Suppressor macrophage treated with lipopolysaccharide for 1 hour (primary cell): ENCODE measurements at regions not wholly inside any gene's neighbourhood (a gene's known extent, or its start where the extent isn't known, plus 50 kb on each side); places are given as distances from the start of the nearest gene placed in this dataset.
"Not testable (repeated sequence)": the region's sequence is repeated elsewhere in the genome, so short reads cannot be mapped to it uniquely, and the experiment has no call there.

ENCODE experiments used
- DNase-seq, 3 donors: peaks; one replicate each; pipeline ENCODE4 v3.0.0-alpha.2; 2020 to 2022

DNA sequence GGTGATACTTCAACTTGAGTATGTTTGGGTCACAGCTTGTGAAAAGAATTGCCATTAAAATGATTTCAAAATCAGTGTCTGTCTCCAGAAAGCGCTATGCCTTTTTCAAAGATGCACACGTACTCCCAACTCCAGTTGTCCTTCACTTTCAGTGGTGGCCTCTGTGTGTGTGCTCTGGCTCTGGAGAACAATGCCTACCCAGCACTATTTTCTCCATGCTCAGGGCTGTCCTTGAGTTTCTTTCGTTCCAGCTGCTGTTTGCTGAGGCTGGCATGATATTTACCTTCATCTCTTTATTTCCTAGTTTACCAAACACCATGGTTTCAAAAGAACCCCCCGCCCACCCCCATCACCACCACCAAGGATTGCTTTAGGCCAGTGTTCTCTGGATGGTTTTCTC, 136.8 kb downstream of the QRSL1 start:
- no peak for DNase-seq

- DNase-seq: no peak
Measured at GRCh38 chr6:106765496-106765895, 136.1 kb downstream of the QRSL1 start.

DNA sequence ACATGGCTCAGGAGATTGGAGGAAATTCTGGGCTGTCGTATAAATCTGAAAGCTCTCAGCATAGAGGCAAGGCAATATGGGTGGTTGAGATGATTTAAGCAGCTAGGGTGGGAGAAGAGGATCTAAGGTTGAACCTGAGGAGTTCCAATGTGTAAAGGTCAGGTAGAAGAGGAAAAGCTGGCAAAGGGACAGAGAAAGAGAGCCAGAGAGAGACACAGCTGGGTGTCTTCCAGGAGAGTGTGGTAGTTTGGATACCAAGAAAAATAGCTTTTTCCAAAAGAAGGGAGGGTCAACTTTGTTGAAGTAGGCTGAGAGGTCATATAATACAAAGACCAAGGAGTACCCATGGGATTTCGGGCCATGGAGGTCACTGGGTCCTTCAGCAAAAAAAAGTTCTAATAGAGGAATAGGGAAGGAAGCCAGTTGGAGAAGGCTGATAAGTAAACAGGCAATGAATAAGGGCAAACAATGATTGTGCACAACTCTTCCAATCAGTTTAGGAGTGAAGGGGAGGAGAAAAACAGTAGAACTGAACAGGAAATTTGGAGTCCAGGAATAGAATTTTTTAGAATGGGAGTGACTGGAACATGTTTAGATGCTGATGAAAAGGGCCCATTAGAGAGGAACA, 135.1 kb downstream of the QRSL1 start:
- no peak for DNase-seq

DNA sequence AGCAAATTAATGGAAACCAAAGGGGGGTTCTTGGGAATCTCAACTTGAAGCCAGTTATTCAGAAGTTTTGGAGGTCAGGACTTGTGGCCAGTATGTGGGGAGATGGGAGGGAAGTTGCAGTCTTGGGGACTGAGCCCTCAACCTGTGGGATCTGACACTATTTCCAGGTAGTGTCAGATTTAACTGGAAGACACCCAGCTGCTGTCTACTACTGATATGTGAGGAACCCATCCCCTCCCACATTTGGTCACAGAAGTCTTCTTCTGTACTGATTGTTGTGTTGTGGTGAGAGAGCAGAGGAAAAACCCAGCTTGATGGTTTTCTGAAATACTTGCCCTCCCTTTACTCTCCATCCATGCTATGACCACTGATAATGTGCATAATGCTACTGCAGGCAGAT, 134.0 kb downstream of the QRSL1 start:
- no peak for DNase-seq

- DNase-seq: no peak
Measured at GRCh38 chr6:106761160-106761559, 131.8 kb downstream of the QRSL1 start.

- no peak for DNase-seq
Measured at GRCh38 chr6:106759112-106759511, 129.7 kb downstream of the QRSL1 start.

DNA sequence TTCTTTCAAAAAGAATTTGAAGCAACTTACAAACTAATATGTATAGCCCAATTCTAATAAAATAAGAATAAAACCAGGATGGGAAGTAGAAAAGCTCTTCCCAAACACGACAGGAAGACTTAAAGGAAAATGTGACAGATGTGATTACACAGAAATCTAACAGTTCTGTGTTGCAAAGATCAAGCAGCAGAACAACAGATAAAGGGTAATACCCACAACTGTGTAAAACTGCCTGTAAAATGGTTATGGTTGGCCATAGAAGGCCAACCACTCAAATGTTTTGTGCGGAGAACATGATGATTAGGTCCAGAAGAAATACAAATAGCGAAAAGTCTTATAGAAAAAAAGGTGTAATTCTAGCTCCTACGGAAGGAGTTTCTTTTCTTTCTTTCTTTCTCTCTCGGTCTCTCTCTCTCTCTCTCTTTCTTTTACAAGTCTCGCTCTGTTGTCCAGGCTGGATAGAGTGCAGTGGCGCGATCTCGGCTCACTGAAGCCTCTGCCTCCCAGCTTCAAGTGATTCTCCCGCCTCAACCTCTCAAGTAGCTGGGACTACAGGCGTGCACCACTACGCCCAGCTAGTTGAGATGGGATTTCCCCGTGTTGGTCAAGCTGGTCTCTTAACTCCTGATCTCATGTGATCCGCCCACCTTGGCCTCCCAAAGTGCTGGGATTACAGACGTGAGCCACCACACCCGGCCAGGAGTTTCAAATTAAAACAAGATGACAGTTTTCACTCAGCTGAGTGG, 128.5 kb downstream of the QRSL1 start:
- DNase-seq: no peak

- DNase-seq: no peak
Measured at GRCh38 chr6:106757267-106757666, 127.9 kb downstream of the QRSL1 start.

DNA sequence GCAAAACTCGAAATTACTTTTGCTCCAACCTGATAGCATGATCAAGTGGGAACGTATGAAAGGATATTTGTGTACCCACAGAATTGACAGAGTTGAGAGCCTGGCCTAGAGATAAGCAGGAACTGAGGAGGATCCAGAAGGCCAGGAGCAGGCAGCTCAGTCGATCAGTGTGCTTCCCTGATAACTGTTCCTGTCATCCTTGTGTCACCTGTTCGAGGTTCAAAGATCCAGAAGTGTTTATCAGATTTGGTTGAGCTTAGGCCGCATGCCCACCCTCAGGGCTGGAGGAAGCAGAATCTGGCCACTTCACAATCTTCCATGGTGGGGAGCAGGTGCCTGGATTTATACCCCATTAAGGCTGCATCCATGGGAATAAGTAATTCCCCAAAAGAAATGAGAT, 124.8 kb downstream of the QRSL1 start:
- no peak for DNase-seq

- DNase-seq: no peak
Measured at GRCh38 chr6:106752641-106753040, 123.3 kb downstream of the QRSL1 start.

DNA sequence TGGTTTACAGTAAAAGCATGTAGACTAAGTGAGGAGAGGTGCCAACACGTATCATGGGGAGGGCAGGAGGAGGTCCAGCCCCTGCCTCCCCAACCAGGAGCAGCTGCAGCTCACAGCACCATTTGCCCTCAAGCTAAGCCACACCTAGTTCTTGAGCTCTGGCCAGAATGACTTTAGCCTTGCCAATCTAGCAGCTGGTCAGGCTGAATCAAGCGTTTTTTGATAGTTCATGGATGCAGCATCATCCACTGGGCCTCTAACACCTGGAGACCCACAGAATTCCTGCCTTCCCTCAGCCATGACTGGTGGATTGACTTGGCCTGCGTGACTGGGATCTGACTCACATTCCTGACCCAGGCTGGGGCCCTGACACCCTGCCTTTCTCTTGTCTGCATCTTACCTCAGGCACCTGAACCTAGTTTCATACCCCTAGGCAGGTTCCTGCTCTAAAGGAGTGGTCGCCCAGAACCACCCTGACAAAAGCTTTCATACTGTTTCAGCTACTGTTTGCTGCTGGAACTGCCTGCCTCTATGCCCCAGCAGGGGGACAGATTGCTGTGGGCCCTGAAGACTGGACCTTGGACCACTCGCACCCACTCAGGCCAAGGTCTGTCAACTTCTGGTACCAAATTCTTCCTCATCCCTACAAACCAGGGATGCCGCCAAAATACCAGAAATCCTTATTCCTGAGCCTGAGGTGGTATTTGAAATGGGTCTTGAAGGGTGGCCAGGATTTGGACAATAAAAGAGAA, 122.3 kb downstream of the QRSL1 start:
- no peak for DNase-seq

GRCh38 chr6:106750946-106751345, 121.6 kb downstream of the QRSL1 start:
- no peak for DNase-seq

- no peak for DNase-seq
Measured at GRCh38 chr6:106750142-106750918, 121.0 kb downstream of the QRSL1 start.

DNA sequence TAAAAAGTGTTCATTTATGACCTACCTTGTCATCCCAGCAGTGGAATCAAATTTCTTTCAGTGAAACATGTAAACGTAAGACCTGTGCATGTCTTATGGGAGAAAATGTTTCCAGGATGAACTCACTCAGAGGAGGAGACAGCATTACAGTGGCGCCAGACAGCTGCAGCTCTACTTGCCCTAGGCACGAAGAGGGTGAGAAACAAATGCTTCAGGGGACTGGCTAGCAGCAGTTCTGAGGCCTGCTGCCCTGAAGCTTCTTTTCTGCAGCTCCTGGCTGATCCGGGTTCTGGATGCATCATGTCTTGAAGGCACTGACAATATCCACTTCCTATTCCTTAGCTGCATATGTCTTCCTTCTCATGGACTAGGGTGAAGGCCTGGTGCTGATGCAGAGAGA, 120.2 kb downstream of the QRSL1 start:
- no peak for DNase-seq

DNA sequence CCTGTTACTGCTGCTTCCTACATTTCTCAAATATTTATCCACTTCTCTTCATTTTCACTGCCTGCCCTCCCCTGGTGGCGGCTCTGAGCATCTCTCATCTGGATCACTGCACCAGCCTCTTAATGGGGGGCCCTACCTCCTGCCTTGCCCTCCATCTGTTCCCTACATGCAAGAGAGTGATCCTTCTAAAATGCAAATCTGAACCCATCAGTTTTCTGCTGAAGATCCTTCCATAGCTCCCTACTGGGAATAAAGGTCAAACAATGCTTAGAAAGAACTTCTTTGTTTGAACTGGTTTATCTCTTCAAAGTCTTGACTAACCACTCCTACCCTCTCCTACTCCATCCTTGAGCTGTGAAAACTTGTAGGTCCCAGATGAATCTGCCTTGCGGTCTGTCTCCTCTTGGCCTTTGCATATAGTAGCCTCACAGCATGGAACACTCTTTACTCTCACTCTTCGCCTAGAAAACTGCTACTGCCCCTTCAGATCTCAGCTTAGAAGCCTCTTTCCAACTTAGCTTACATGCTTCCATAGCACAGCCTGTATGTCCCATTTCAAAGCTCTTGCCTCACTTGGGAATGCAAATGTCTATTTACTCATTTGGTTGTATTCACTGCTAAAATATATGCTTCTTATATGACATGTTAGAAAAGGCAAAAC, 119.3 kb downstream of the QRSL1 start:
- no peak for DNase-seq

DNA sequence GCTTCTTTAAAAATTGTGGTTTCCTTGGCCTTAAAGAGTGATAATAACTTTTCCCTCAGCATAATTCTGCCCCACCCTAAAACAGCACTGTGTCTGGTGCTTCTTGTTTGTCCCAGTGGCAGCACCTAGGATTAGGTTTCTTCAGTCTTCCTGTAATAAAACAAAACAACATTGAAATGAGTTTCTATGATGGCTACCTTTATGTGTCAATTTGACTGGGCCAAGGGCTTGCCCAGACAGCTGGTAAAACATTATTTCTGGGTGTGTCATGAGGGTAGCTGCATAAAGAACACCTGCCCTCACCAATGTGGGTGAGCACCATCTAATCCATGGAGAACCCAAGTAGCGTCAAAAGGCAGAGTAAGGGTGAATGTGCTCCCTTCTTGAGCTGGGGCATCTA, 117.8 kb downstream of the QRSL1 start:
- DNase-seq: no peak

DNA sequence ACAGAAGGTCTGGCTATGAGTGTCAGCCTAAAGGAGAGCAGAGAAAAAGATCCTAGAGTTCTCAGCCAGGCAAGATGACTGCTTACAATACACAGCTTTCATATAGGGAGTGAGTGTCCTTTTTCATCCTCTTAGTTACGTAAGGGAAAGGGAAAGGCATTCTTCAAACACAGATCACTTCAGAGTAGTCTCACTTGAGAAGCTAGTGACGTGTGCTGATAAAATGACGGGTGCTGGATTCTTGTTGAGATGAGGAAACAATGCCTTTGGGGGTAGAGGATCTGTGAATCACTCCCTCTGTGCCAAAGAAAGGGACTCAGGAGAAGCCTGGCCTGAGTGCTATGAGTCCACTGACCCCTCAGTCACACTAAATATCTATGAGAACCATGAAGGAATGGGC, 117.3 kb downstream of the QRSL1 start:
- no peak for DNase-seq

DNA sequence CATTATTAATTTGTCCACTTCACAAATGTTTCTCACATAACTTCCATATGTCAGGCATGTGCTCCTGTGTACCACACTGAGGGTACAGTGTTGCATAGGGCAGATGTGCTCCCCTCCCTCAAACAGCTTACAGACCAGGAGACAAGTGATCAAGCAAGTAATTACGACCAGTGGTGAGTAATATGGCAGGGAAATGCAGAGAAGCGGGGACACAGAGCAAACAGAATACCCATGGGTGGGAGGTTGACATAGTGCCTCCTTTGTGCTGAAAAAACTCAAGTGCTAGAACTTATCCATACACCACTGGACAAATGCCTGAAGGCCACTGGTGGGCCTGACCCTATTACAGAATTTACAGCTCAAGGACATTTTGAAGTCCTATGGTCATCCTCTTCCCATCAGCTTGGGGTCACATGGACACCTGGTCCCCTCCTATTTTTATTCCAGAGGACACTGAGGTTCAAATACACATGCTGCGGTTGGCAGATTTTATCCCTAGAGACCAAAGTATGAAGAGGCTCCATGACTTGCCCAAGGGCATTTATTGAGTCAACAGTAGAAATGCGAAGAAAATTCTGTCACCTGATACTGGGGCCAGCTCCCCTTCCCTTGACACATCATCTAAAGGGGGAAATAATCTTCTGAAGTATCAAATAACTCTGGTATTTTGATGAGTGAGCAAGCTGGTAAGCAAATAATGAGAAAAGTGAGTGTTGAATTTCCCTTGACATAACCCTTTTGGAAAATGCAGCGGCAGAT, 116.6 kb downstream of the QRSL1 start:
- DNase-seq: no peak

GRCh38 chr6:106745197-106745770, 115.9 kb downstream of the QRSL1 start:
- DNase-seq: no peak

DNA sequence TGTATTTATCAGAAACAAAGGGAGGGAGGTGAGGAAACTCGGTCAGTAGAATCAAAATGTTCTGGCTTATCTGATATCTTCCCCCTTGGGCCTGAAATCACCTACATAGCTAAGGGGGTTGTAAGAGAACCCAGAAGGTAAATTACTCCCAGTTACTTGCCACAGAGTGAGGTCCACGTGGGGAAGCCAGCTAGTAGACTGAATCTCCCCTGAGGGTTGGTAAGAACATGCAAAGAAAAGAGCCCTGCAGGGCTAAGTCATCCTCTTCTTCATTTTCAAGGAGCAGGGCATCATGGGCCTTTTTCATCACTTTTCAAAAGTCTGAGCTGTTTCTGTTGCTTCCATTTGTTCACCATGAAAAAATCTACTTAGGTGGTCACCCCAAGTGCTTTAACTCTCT, 115.4 kb downstream of the QRSL1 start:
- no peak for DNase-seq

DNA sequence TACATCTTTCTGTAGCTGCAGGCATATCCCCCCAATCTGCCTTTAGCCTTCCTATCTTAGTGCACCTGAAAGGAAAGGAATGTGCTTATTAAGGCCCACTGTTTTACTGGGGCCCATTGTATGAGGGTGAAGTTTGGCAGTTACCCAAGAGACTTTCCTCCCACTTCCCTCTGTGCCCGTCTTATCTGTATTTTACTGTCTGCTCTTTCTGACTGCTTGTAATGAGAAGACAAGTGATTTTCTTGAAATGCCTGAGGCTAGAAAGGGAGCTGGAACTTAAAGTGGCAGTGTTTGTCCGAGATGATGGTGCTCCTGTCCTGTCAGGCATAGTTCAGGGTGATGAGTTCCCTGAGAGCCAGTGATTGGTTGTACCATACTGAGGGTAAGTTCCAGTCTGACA, 114.7 kb downstream of the QRSL1 start:
- not testable (repeated sequence) for DNase-seq

GRCh38 chr6:106743612-106744011, 114.2 kb downstream of the QRSL1 start:
- no peak for DNase-seq
